Left hindlimb (tissue), 1 donor: ENCODE measurements at regions not wholly inside any gene's neighbourhood (a gene's known extent, or its start where the extent isn't known, plus 50 kb on each side); places are given as distances from the start of the nearest gene placed in this dataset.
"Not testable (repeated sequence)": the region's sequence is repeated elsewhere in the genome, so short reads cannot be mapped to it uniquely, and the experiment has no call there.

Source experiments
- DNase-seq: peaks from one replicate; pipeline ENCODE4 v3.0.0-alpha.2; 2018

- DNase-seq, result no peak
Observed at GRCh38 chr7:132029369-132030085, 473.1 kb upstream of the PODXL start.

- DNase-seq, result no peak
Observed at GRCh38 chr7:132028144-132028920, 471.9 kb upstream of the PODXL start.

DNA sequence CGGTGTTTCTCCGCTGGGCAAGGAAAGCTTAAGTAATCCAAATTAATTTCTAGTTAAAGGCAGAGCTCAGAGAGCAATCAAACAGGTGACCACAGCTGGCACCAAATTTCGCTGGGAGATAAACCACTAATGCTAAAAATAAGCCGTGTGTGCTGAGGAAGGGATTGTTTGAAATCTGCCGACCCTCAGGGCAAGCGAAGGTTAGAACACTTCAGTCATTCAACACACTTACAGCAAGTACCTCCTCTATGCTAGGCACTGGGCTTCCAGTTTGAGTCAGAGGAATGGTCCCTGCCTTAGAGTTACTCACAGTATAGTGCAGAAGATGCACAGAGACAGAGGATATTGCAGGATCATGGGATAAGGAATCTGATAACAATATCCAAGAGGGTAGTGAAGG, 467.9 kb upstream of the PODXL start:
- DNase-seq, result no peak

- no peak for DNase-seq
Observed at GRCh38 chr7:132023466-132023865, 467.0 kb upstream of the PODXL start.

- DNase-seq, result no peak
Observed at GRCh38 chr7:132022188-132022587, 465.8 kb upstream of the PODXL start.

DNA sequence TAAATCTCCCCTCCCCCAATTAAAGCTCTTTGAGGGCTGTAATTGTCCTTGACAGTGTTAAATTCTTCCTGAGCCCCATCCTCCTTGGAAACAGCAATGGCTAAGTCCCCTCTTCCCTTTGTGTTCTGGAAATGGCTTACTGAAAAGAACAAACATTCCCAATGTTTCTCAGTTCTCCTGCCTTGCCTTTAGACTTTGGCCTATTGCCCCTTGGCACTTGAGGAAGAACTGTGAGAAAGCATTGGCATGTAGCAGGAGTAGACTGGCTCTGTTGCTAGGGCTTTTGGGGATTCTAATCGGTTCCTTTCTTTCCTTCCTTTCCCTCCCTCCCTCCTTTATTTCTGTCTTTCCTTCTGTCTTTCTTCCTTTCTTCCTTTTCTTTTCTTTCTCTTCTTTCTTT, 463.3 kb upstream of the PODXL start:
- no peak for DNase-seq

DNA sequence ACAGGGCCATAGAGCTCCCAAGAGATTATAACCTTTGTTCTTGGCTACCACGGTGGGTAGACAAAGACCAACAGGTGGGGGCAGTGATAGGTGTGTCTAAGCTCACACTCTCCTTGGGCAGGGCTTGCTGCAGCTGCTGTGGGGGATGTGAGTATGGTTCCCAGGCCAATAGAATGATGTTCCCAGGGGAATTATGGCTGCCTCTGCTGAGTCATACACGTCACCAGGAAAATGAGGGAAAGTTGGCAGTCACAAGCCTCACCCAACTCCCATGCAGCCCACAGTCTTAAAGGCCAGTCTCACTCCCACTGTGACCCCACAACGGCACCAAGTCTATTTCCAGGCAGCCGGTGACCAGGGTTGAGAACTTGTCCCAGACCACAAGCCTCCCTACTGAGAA, 453.4 kb upstream of the PODXL start:
- DNase-seq, result no peak

GRCh38 chr7:132004529-132004928, 448.1 kb upstream of the PODXL start:
- no peak for DNase-seq

DNA sequence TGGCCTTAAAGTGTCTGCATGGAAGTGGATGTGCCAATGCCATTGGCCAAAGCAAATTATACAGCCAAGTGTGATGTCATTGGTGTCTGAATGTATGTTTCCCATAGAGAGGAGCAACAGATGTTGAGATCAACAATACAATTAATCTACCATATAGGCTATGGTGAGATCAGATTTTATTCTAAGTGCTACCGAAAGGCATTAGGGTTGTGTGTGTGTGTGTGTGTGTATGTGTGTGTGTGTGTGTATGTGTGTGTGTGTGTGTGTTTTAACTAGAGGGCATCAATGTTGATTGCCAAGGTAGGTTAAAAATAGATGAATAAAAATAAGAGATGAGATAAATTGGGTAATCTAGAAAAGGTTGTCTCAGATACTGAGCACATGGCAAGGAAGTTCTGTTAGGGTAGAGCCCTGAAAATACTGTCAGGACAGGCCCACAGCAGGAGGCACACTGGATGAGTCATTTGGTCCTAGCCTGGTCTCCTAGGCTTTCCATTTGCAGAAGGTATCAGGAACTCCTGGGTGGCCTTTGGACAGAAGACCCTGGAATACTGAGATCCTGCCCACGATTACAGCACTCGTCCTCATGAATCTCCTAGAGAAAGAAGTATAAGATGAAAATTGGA, 446.0 kb upstream of the PODXL start:
- no peak for DNase-seq

- no peak for DNase-seq
Observed at GRCh38 chr7:132001146-132001545, 444.7 kb upstream of the PODXL start.

DNA sequence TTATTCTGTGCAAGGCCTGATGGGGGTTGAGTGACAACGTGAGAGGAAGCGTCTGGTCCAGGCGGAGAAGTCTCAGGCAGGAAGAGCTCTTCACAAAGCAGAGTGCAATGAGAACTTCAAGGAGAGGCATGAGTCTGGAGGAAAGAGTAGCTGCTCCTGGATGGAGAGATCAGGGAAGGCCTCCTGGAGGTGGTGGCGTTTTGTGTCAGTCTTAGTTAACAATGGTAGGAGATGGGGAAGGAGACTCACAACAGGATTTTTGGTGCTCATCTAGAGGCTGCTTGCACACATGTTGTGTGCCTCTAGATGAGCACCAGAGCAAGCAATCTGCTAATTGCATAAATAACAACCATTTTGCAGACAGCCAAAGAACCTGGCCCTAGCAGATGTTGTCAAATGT, 442.8 kb upstream of the PODXL start:
- DNase-seq, result no peak

DNA sequence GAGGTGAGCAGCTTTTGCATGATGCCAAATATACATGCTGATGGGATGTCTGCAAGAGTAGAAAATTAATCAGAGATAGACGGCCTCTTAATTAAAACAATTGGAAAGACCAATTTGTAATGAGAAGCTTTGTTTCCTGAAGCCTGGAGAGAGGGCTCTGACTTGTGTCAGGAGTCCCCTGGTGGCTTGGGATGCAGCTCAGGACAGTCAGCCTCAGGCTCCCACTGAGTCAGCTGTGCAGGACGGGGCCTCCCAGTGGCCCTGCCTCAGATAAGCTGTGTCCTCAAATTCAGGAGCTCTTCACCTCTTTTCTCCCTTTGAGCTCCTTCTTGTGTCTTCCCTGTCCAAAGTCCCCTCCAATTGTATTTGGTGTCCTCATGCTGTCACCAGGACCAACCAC, 438.9 kb upstream of the PODXL start:
- no peak for DNase-seq

DNA sequence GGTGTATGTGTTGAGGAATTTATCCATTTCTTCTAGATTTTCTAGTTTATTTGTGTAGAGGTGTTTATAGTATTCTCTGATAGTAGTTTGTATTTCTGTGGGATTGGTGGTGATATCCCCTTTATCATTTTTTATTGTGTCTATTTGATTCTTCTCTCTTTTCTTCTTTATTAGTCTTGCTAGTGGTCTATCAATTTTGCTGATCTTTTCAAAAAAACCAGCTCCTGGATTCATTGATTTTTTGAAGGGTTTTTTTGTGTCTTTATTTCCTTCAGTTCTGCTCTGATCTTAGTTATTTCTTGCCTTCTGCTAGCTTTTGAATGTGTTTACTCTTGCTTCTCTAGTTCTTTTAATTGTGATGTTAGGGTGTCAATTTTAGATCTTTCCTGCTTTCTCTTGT, 424.6 kb upstream of the PODXL start:
- DNase-seq, result not testable (repeated sequence)

DNA sequence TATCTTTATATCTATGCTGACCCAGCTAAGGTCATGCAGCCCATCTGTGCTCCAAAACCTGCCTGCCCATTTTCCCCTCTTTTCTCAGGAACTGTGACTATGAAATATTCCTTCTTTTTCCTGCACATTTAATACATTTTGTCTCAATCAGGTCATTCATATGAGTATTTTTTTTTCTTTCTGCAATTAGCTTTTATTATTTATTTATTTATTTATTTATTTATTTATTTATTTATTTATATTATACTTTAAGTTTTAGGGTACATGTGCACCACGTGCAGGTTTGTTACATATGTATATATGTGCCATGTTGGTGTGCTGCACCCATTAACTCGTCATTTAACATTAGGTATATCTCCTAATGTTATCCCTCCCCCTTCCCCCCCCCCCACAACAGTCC, 421.7 kb upstream of the PODXL start:
- not testable (repeated sequence) for DNase-seq

- no peak for DNase-seq
Observed at GRCh38 chr7:131976411-131976810, 420.0 kb upstream of the PODXL start.

- DNase-seq, result no peak
Observed at GRCh38 chr7:131974671-131975070, 418.2 kb upstream of the PODXL start.

DNA sequence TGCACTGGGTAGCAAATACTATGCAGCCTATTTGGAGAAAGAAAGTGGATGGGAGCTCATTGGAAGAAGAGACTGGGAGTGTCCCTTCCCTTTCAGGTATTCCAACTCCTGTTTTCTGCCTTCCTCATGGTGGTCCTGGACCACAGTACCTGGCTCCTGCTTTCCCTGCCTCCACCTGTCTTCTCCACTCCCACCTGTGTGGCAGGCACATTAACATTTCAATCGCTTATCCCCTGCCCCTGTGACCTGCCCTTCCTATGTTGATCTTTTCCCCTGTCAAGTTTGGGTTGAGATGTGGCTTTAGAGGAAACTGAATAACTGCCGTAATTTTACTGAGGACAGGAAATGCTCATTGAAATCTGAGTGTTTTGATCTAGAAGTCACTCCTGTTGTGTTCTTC, 415.8 kb upstream of the PODXL start:
- no peak for DNase-seq

GRCh38 chr7:131970602-131971001, 414.2 kb upstream of the PODXL start:
- no peak for DNase-seq

GRCh38 chr7:131969560-131969959, 413.1 kb upstream of the PODXL start:
- DNase-seq, result no peak

DNA sequence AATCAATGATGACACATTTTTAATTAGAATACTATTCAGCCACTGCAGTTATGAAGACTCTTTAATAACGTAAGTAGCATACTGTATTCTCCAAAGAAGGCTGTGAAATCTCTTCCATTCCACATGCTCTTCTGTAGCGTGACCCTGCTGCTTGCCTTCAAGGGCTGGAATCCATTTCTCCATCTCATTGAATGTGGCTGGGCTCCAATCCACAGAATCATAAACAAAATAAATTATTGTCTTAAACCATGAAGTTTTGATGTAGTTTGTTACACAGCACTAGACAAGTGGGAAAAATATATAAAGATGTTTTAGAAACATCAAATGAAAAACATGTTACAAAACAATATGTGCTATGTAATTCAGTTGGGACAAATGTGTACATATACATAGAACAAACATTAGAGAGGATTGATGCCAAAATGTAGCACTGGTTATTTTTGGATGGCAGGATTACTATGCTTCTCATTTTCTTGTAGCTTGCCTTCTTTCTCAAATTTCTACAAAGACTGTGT, 410.8 kb upstream of the PODXL start:
- no peak for DNase-seq

- DNase-seq, result no peak
Observed at GRCh38 chr7:131964203-131964602, 407.8 kb upstream of the PODXL start.

GRCh38 chr7:131961054-131961680, 404.7 kb upstream of the PODXL start:
- no peak for DNase-seq

GRCh38 chr7:131959106-131959812, 402.8 kb upstream of the PODXL start:
- no peak for DNase-seq
